ENCODE measurements at regions not wholly inside any gene's neighbourhood (a gene's known extent, or its start where the extent isn't known, plus 50 kb on each side); places are given as distances from the start of the nearest gene placed in this dataset.

- H3K4me2 ChIP-seq = no peak overlapping the region
- H2AFZ ChIP-seq = no peak overlapping the region
- H3K36me3 ChIP-seq (ENCODE audit: low read depth) = no peaks in the 10 kb centered on the region
- TF ChIP-seq CTCF (conservative IDR thresholded peaks at IDR 0.05) (no peak), EZH2 (IDR thresholded peaks at IDR 0.05; ENCODE audit: low read depth) (no peak)
- no peak overlapping the region for H3K27ac ChIP-seq
- H3K27me3 ChIP-seq (ENCODE audit: insufficient read depth, low read depth) = no peaks in the 10 kb centered on the region
- POLR2A ChIA-PET (ENCODE audit: unreplicated experiment) = no interaction called here
- H3F3A ChIP-seq (ENCODE audit: insufficient read depth, low read depth) = no peaks in the 10 kb centered on the region
- BruUV-seq (replicated peaks) = no TSS peak
- H3K9me3 ChIP-seq (ENCODE audit: insufficient read depth, low read depth) = no peaks in the 10 kb centered on the region
- H3K4me3 ChIP-seq = no peak overlapping the region
- no peaks in the 10 kb centered on the region for H3K9me2 ChIP-seq (ENCODE audit: insufficient read depth)
- no peak for DNase-seq
- intact Hi-C loops (cut with micrococcal nuclease; ENCODE audit: unreplicated experiment) = loop anchor here (10.0 kb wide), 1 partner anchor 685 kb away; no protein-coding TSS in a partner anchor
- H3K79me2 ChIP-seq (ENCODE audit: low read depth) = no peaks in the 10 kb centered on the region
- CTCF ChIA-PET = no interaction called here
- no peaks in the 10 kb centered on the region for H3K4me1 ChIP-seq (replicated peaks; ENCODE audit: insufficient read depth)
- no peaks in the 10 kb centered on the region for H4K20me1 ChIP-seq (ENCODE audit: insufficient read depth)
These were observed 78.0 kb upstream of the STX18 start for GRCh38 chr4:4619821-4620220.

- Histone ChIP-seq H3K27ac (no peak overlapping the region), H3K27me3 (ENCODE audit: insufficient read depth, low read depth) (no peaks in the 10 kb centered on the region), H3K79me2 (ENCODE audit: low read depth) (no peaks in the 10 kb centered on the region), H2AFZ (no peak overlapping the region), H3K9me2 (ENCODE audit: insufficient read depth) (no peaks in the 10 kb centered on the region), H3K4me3 (no peak overlapping the region), H3F3A (ENCODE audit: insufficient read depth, low read depth) (no peaks in the 10 kb centered on the region), H3K36me3 (ENCODE audit: low read depth) (no peaks in the 10 kb centered on the region), H3K9me3 (ENCODE audit: insufficient read depth, low read depth) (no peaks in the 10 kb centered on the region), H3K4me2 (no peak overlapping the region), H4K20me1 (ENCODE audit: insufficient read depth) (no peaks in the 10 kb centered on the region), H3K4me1 (replicated peaks; ENCODE audit: insufficient read depth) (no peaks in the 10 kb centered on the region)
- DNase-seq = no peak
- CTCF ChIA-PET = no interaction called here
- TF ChIP-seq CTCF (conservative IDR thresholded peaks at IDR 0.05) (no peak), EZH2 (IDR thresholded peaks at IDR 0.05; ENCODE audit: low read depth) (no peak)
- BruUV-seq (replicated peaks) = no TSS peak
- intact Hi-C loops (cut with micrococcal nuclease; ENCODE audit: unreplicated experiment) = loop anchor here (10.0 kb wide), 1 partner anchor 686 kb away; no protein-coding TSS in a partner anchor
- POLR2A ChIA-PET (ENCODE audit: unreplicated experiment) = no interaction called here
These were observed 77.0 kb upstream of the STX18 start for GRCh38 chr4:4618847-4619246.

GRCh38 chr4:4614925-4615678 lies 73.3 kb upstream of the STX18 start:
- POLR2A ChIA-PET (ENCODE audit: unreplicated experiment) = no interaction called here

More at GRCh38 chr4:4614925-4615678, 73.3 kb upstream of the STX18 start:
- TF ChIP-seq EZH2 (IDR thresholded peaks at IDR 0.05; ENCODE audit: low read depth) = no peak
- no peak for TF ChIP-seq CTCF (conservative IDR thresholded peaks at IDR 0.05)
- Histone ChIP-seq H2AFZ (no peak overlapping the region), H3K36me3 (ENCODE audit: low read depth) (no peaks in the 10 kb centered on the region), H3K4me2 (no peak overlapping the region), H3K4me3 (no peak overlapping the region), H3K79me2 (ENCODE audit: low read depth) (no peaks in the 10 kb centered on the region), H3K9me3 (ENCODE audit: insufficient read depth, low read depth) (no peaks in the 10 kb centered on the region), H3K9me2 (ENCODE audit: insufficient read depth) (no peaks in the 10 kb centered on the region), H3K27me3 (ENCODE audit: insufficient read depth, low read depth) (no peaks in the 10 kb centered on the region), H4K20me1 (ENCODE audit: insufficient read depth) (no peaks in the 10 kb centered on the region), H3K4me1 (replicated peaks; ENCODE audit: insufficient read depth) (no peaks in the 10 kb centered on the region), H3F3A (ENCODE audit: insufficient read depth, low read depth) (no peaks in the 10 kb centered on the region), H3K27ac (no peak overlapping the region)
- BruUV-seq (replicated peaks) = no TSS peak
- CTCF ChIA-PET = no interaction called here
- no peak for DNase-seq
- intact Hi-C loops (cut with micrococcal nuclease; ENCODE audit: unreplicated experiment) = loop anchor here (10.0 kb wide), 1 partner anchor 690 kb away; no protein-coding TSS in a partner anchor

Data from PC-9 (cell line).